Hepatic stellate cell (primary cell): ENCODE measurements at regions not wholly inside any gene's neighbourhood (a gene's known extent, or its start where the extent isn't known, plus 50 kb on each side); places are given as distances from the start of the nearest gene placed in this dataset.
"Not testable (repeated sequence)": the region's sequence is repeated elsewhere in the genome, so short reads cannot be mapped to it uniquely, and the experiment has no call there.

ENCODE experiments used
- DNase-seq: peaks from one replicate; pipeline ENCODE4 v3.0.0; 2011; ENCODE audit warnings: low spot score

- no peak for DNase-seq
Observed at GRCh38 chr21:15203740-15204139, 138.9 kb upstream of the NRIP1 start.

DNA sequence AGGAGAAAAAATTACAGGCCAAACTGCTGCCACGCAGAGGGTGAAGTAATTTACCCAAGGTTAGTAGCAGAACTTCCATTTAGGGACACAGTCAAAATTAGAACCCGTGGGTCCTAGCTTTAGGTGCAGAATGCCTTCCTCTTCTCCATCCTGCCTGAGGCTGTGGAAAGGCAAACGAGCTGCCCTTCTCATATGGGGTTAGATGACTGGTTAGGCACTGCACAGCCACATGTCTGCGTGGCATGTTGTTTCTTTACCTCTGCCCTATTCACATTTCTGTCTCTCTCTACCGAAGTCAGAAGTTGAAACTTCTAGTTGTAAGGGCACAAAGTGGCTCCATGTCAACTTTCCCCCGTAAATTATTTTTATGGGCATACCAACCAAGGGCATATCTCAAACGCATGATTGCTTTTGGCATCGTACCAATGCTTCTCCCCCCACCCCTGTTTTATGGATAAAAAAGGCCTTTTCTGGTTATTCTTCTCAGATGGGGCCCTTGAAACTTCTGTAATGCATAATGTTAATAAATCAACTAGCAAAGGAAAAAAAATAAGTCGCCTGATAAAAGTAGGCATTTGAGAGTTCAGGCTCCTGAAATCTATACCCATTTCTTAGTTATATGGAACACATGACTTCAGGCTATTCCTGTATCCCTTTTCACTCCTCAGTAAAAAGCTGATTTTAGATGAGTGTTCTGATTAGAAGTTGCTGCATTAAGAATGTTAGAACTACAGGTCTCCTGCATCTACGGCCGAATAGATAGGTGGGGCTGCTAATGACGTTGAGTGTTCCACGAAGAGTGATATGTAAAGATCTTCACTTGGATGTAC lies 139.6 kb upstream of the NRIP1 start:
- no peak for DNase-seq

GRCh38 chr21:15204970-15205286 lies 140.1 kb upstream of the NRIP1 start:
- DNase-seq, result no peak

DNA sequence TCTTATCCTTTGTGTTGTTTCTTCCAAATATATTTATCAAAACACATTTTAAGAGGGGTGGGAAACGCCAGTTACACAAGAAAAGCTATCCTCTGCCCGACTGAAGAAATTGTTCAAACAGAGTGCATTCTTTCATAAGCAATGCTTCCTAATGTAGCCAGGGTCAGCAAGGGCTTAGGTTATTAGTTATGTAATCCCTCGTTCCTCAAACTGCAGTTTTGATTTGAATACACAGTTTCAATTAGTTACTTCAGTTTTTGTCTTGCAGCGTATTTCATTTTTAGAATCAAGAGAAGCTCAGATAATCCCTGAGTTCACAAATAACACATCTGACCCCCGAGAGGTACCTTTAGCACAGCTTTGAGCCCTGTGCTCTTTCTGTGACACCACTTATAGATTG lies 141.7 kb upstream of the NRIP1 start:
- DNase-seq, result no peak

DNA sequence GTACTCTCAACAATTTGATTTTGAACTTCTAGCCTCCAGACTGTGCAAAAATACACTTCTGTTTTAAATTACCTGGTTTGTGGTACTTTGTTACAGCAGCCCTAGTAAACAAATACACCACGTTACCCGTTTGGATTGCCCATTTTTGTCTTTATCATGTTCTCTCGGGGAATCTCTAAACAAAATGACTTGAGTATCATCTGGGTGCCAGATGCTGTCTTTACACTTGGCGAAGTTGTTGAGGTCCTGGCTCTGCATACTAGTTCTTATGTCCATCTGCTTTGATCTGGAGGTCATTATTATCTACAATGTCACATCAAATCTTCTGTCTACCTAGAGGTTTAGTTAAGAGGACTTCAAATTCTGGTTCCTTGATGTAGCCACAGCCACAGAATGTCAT lies 142.4 kb upstream of the NRIP1 start:
- no peak for DNase-seq

- DNase-seq, result no peak
Observed at GRCh38 chr21:15207635-15208370, 143.0 kb upstream of the NRIP1 start.

DNA sequence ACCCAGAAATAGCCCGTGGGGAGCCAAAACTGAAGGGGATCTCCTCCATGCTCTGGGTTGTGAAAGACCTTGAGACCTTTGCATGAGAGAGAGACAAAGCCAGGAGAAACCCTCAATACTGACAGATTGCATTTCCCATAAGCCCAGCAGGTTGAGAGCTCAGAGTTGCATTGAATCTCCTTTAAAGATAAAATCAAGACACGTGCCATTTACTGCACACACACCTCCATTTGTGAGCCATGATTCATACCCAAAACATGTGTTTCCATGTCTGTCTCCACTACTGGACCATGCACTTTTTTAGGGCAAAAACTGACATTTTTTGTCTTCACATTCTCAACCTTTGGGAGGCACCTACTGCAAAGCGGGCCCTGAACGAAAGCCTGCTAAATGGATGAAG lies 144.0 kb upstream of the NRIP1 start:
- DNase-seq, result no peak

- DNase-seq, result no peak
Observed at GRCh38 chr21:15209224-15209623, 144.4 kb upstream of the NRIP1 start.

GRCh38 chr21:15210235-15210678 lies 145.5 kb upstream of the NRIP1 start:
- no peak for DNase-seq

- no peak for DNase-seq
Observed at GRCh38 chr21:15211491-15212133, 146.8 kb upstream of the NRIP1 start.

GRCh38 chr21:15212206-15212605 lies 147.4 kb upstream of the NRIP1 start:
- no peak for DNase-seq

DNA sequence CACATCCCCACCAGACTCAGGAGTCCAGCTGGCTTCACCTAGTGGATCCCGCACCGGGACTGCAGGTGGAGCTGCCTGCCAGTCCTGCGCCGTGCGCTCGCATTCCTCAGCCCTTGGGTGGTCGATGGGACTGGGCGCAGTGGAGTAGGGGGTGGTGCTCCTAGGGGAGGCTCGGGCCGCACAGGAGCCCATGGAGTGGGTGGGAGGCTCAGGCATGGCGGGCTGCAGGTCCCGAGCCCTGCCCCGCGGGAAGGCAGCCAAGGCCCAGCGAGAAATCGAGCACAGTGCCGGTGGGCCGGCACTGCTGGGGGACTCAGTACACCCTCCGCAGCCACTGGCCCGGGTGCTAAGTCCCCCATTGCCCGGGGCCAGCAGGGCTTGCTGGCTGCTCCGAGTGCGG lies 153.7 kb upstream of the NRIP1 start:
- DNase-seq, result not testable (repeated sequence)

DNA sequence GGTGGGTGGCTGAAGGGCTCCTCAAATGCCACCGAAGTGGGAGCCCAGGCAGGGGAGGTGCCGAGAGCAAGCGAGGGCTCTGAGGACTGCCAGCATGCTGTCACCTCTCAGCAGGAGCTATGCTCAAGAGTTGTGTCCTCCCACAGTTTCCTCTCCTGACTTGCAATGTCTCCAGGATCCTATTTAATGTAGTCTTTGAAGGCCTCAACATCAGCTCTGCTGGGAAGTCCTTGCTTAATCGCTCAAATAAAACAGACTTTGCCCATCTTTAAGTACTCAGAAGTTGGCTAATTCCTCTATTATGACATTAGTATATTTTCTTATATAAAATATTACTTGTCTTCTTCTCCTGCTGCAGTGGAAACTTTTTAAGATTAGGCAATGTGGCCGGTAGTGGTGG lies 154.2 kb upstream of the NRIP1 start:
- no peak for DNase-seq

- DNase-seq, result no peak
Observed at GRCh38 chr21:15219894-15220293, 155.1 kb upstream of the NRIP1 start.

DNA sequence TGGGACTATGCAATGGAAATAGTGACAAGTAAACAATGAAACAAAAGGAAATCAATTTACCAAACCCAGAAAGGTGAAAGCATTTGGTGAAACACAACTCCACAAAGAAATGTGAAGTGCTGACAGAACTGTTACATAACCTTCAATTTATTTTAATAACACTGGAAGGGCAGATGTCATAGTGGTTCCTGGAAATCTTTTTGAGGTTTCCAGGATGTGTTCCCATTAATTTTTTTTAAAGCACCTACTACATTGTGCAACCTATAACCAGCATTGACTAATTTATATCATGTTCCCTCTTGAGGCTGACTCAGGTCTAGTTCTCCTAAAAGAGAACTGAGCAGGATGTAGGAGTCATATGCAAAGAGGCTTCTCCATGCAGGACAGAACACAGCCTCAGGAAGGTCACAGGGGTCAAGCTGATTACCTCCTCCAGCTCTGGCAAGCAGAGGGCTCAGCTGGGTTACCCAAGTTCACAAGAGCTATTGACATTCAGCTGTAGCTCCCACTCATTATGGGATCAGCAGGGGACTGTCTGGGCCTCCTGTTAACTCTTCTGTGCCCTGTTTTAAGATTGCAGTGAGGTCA lies 157.1 kb upstream of the NRIP1 start:
- no peak for DNase-seq

- no peak for DNase-seq
Observed at GRCh38 chr21:15222707-15223106, 157.9 kb upstream of the NRIP1 start.

DNA sequence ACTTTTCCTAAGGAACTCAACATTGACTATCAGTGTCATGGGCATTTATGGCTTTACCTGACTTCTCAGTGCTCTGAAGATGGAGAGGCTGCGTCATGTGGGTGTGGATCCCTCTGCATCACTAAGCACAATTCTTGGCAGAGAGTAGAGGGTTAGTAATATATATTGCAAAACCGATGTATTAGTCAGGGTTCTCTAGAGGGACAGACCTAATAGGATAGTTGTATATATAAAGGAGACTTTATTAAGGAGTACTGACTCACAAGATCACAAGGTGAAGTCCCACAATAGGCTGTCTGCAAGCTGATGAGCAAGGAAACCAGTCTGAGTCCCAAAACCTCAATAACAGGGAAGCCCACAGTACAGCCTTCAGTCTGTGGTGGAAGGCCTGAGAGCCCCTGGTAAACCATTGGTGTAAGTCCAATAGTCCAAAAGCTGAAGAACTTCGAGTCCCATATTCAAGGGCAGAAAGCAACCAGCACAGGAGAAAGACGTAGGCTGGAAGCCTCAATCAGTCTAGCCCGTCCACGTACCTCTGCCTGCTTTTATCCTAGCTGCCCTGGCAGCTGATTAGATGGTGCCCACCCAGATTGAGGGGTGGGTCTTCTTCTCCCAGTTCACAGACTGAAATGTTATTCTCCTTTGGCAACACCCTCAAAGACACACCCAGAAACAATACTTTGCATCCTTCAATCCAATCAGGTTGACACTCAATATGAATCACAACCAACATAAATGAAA lies 159.7 kb upstream of the NRIP1 start:
- no peak for DNase-seq

DNA sequence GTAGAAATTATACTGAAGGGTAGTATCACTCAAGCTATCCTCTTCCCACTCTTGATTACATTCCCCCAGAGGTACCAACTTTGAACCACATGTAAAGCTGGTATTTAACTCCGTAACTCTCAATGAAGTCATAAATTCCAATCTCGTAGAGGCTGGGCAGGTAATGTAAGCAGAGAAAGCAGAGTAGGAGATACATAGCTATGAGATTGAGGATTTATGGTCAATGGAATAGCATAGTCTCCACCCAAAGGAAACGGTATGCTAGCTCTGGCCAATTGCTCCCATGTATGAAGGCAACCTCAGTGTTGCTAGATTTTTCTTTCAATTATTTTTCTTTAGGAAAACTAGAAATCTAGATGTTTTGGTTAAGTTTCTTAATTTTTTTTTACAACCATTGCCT lies 163.1 kb upstream of the NRIP1 start:
- DNase-seq, result no peak

- no peak for DNase-seq
Observed at GRCh38 chr21:15229390-15229789, 164.6 kb upstream of the NRIP1 start.

DNA sequence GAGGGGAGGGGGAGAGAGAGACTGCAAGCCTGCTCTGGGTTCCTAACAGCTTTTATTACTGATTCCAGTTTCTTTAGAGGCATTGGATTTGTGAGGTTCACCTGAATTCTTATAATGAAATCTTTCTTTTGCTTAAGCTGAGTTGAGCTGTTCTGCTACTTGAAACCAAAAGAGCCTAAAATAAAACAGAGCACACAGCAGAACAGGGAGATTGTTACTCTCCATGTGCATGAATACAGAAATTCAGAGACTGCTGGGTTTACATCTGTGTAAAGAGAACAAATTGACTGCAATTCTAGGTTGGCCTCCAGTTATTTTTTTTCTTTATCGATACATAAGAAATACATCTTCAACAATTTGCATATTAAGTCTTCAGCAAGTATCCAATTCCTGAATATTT lies 168.8 kb upstream of the NRIP1 start:
- DNase-seq, result no peak

DNA sequence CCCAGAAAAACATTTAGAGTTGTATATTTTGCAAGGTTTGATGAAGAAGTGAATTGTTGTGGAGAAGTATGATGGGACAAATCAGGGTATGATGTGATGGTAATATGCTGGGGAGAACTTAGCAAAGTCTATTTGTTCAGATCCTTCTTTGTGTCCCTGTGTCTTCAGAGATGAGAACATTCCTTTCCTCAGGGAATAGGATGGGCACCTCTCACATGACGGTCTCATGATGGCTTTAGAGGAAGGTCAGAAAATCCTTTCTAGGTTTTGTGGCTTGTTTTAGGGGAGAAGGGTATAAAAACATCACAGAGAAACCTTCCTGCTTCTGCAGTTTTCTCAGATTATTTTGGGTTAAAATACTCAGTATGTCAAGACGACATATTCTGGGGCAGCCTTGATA lies 171.3 kb upstream of the NRIP1 start:
- DNase-seq, result no peak

- no peak for DNase-seq
Observed at GRCh38 chr21:15240848-15241247, 176.0 kb upstream of the NRIP1 start.
